ENCODE measurements at regions not wholly inside any gene's neighbourhood (a gene's known extent, or its start where the extent isn't known, plus 50 kb on each side); places are given as distances from the start of the nearest gene placed in this dataset.
"Not testable (repeated sequence)": the region's sequence is repeated elsewhere in the genome, so short reads cannot be mapped to it uniquely, and the experiment has no call there.

GRCh38 chr11:121967131-121967704 lies 148.8 kb downstream of the BLID start:
- TF ChIP-seq CTCF (IDR thresholded peaks at IDR 0.05; ENCODE audit: extremely low read depth, missing control alignments), result no peak
- DNase-seq (ENCODE audit: low spot score), result no peak

- TF ChIP-seq CTCF (IDR thresholded peaks at IDR 0.05; ENCODE audit: extremely low read depth, missing control alignments), result no peak
- DNase-seq (ENCODE audit: low spot score), result no peak
These were observed 150.7 kb downstream of the BLID start for GRCh38 chr11:121965330-121965729.

- DNase-seq (ENCODE audit: low spot score), result no peak
- TF ChIP-seq CTCF (IDR thresholded peaks at IDR 0.05; ENCODE audit: extremely low read depth, missing control alignments), result no peak
These were observed 151.4 kb downstream of the BLID start for GRCh38 chr11:121964591-121964990.

- DNase-seq (ENCODE audit: low spot score), result not testable (repeated sequence)
These were observed 152.2 kb downstream of the BLID start for GRCh38 chr11:121963846-121964245.

GRCh38 chr11:121961321-121961801 lies 154.7 kb downstream of the BLID start:
- no peak for TF ChIP-seq CTCF (IDR thresholded peaks at IDR 0.05; ENCODE audit: extremely low read depth, missing control alignments)
- DNase-seq (ENCODE audit: low spot score), result no peak

- no peak for TF ChIP-seq CTCF (IDR thresholded peaks at IDR 0.05; ENCODE audit: extremely low read depth, missing control alignments)
- DNase-seq (ENCODE audit: low spot score), result no peak
These were observed 157.1 kb downstream of the BLID start for GRCh38 chr11:121958971-121959325.

- no peak for DNase-seq (ENCODE audit: low spot score)
- no peak for TF ChIP-seq CTCF (IDR thresholded peaks at IDR 0.05; ENCODE audit: extremely low read depth, missing control alignments)
These were observed 157.6 kb downstream of the BLID start for GRCh38 chr11:121958323-121958970.

GRCh38 chr11:121953122-121953521 lies 162.9 kb downstream of the BLID start:
- no peak for TF ChIP-seq CTCF (IDR thresholded peaks at IDR 0.05; ENCODE audit: extremely low read depth, missing control alignments)

More at GRCh38 chr11:121953122-121953521, 162.9 kb downstream of the BLID start:
- no peak for DNase-seq (ENCODE audit: low spot score)

All from GM20000 (cell line).